Upper lobe of left lung (tissue), 6 donors: ENCODE measurements at regions not wholly inside any gene's neighbourhood (a gene's known extent, or its start where the extent isn't known, plus 50 kb on each side); places are given as distances from the start of the nearest gene placed in this dataset.

ENCODE experiments used
- ATAC-seq, 2 donors: fragments of 200-7000 bp; cut with Tn5 transposase; one replicate each; pipeline ENCODE4 v1.9.1; 2022; ENCODE audit warnings: mild to moderate bottlenecking in 2 of 2, moderate library complexity in 2 of 2; ENCODE audit not compliant: low FRiP score in 2 of 2
- DNase-seq, 2 donors: peaks; one replicate each; pipeline ENCODE4 v3.0.0-alpha.2; 2019 to 2020
- H3K27ac ChIP-seq, 4 donors: fragments of 200-600 bp; sonication (generic); one replicate each; pipeline ENCODE4 v1.5.1; 2016 to 2019
- H3K27me3 ChIP-seq, 4 donors: fragments of 200-600 bp; sonication (generic); one replicate each; pipeline ENCODE4 v1.5.1; 2017 to 2019
- H3K36me3 ChIP-seq, 4 donors: fragments of 200-600 bp; sonication (generic); one replicate each; pipeline ENCODE4 v1.5.1; 2016 to 2019
- H3K4me1 ChIP-seq, 4 donors: fragments of 200-600 bp; sonication (generic); one replicate each; pipeline ENCODE4 v1.5.1; 2018 to 2019
- H3K4me3 ChIP-seq, 4 donors: fragments of 200-600 bp; sonication (generic); one replicate each; pipeline ENCODE4 v1.5.1; 2017 to 2019; ENCODE audit warnings: mild to moderate bottlenecking in 2 of 4, moderate library complexity in 1 of 4
- H3K9me3 ChIP-seq, 4 donors: fragments of 200-600 bp; sonication (generic); one replicate each; pipeline ENCODE4 v1.5.1; 2018 to 2019
- EP300 ChIP-seq, 4 donors: sonication (generic); formaldehyde crosslinking; IDR thresholded peaks; one replicate each; pipeline ENCODE4 v1.5.1; 2017; ENCODE audit warnings: antibody characterized with exemption in 4 of 4, control low read depth in 2 of 4
- POLR2A ChIP-seq, 4 donors: fragments of 450-650 bp; IDR thresholded peaks; one replicate each; pipeline ENCODE4 v1.5.1; 2016 to 2017; ENCODE audit warnings: antibody characterized with exemption in 4 of 4, mild to moderate bottlenecking in 2 of 4
- POLR2AphosphoS5 ChIP-seq, 2 donors: sonication (generic); formaldehyde crosslinking; IDR thresholded peaks; one replicate each; pipeline ENCODE4 v1.5.1; 2017; ENCODE audit warnings: antibody characterized with exemption in 2 of 2
- WGBS, 2 donors: methylation state at CpG; one replicate each; pipeline ENCODE4 v1.1.5; 2017 to 2018; 5-methylcytosine and 5-hydroxymethylcytosine counted together
- TF ChIP-seq, protein P1 (sequence below), 6 experiments: fragments of 450-650 bp in 4 of 6; fragments of 200-600 bp in 2 of 6; sonication (generic) in 2 of 6; IDR thresholded peaks; one replicate each; pipeline ENCODE4 v1.5.1; 2016 to 2019; ENCODE audit warnings: antibody characterized with exemption in 6 of 6
- donor health status: DM: no; HTN: no; CAD: no; lungs with moderate emphysema.
- donor health status: DM: no; HTN: yes; CAD: no; lungs with severe emphysema.

DNA sequence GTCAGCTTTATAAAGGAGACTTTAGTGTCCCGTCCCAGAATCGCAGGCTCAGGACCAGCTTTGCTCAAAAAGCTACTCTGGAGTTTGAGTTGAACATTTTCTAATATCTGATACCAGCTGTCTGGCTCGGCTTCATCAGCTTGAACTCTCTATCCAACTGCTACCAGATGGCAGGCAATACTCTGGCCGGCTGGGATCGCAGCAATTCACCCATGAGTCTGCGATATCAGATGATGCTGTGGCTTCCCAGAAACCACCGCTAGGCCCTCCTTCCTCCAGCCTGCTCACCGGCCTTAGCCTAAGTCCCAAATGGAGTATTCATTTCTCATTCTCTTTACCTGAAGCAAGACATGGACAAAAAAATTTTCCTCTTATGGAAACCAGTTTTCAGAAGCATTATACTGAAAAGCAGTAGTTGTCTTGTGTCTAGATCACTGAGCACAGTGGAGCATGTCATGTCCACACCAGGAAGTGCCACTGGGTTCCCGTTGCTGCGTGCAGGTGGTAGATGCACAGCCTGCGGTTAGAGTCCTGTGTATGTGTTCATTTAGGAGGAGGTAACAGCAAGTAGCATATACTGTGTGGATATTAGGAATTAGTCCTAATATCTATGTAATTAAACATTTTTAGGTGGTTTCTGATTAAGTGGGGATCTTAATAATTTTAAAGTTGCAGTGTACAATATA is 162.0 kb upstream of the SOX11 start:
- Histone ChIP-seq H3K27me3 (no peaks in the 10 kb centered on the region), H3K4me1 (no peaks in the 10 kb centered on the region), H3K9me3 (no peaks in the 10 kb centered on the region), H3K4me3 (no peak overlapping the region), H3K36me3 (no peaks in the 10 kb centered on the region), H3K27ac (no peak overlapping the region)
- WGBS, 2 donors: 90 to 93% methylated on average over 11 of the region's 11 CpGs
- DNase-seq (no peak), ATAC-seq (no peak)
- no peak for TF ChIP-seq EP300 (IDR thresholded peaks at IDR 0.05)

DNA sequence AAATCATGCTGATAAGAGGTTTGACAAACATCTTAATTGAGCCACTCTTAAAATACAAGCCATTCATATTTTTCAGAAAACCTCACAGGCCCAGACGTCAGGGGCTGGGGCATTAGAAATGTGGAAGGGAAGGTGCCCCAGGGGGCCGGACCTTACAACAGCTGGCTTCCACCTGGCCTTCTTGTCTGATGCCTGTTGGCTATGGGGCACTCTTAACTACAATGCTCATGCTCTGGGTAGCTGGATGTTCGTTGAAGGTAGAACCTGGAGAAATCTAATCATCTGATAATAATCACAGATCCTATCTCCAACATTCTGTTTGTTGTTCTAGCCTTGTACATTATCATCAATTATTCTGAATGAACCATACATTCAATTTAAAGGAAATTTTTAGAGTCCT is 156.9 kb upstream of the SOX11 start:
- TF ChIP-seq POLR2A (IDR thresholded peaks at IDR 0.05) (no peak), POLR2AphosphoS5 (IDR thresholded peaks at IDR 0.05) (no peak), EP300 (IDR thresholded peaks at IDR 0.05) (no peak)
- TF ChIP-seq, protein P1, sequence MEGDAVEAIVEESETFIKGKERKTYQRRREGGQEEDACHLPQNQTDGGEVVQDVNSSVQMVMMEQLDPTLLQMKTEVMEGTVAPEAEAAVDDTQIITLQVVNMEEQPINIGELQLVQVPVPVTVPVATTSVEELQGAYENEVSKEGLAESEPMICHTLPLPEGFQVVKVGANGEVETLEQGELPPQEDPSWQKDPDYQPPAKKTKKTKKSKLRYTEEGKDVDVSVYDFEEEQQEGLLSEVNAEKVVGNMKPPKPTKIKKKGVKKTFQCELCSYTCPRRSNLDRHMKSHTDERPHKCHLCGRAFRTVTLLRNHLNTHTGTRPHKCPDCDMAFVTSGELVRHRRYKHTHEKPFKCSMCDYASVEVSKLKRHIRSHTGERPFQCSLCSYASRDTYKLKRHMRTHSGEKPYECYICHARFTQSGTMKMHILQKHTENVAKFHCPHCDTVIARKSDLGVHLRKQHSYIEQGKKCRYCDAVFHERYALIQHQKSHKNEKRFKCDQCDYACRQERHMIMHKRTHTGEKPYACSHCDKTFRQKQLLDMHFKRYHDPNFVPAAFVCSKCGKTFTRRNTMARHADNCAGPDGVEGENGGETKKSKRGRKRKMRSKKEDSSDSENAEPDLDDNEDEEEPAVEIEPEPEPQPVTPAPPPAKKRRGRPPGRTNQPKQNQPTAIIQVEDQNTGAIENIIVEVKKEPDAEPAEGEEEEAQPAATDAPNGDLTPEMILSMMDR (IDR thresholded peaks at IDR 0.05): no peak
- 62 to 76% methylated on average over 3 of the region's 3 CpGs for WGBS, 2 donors
- Histone ChIP-seq H3K9me3 (no peaks in the 10 kb centered on the region), H3K36me3 (no peaks in the 10 kb centered on the region), H3K4me1 (no peaks in the 10 kb centered on the region), H3K4me3 (no peak overlapping the region), H3K27ac (no peak overlapping the region), H3K27me3 (no peaks in the 10 kb centered on the region)
- ATAC-seq (no peak), DNase-seq (no peak)

DNA sequence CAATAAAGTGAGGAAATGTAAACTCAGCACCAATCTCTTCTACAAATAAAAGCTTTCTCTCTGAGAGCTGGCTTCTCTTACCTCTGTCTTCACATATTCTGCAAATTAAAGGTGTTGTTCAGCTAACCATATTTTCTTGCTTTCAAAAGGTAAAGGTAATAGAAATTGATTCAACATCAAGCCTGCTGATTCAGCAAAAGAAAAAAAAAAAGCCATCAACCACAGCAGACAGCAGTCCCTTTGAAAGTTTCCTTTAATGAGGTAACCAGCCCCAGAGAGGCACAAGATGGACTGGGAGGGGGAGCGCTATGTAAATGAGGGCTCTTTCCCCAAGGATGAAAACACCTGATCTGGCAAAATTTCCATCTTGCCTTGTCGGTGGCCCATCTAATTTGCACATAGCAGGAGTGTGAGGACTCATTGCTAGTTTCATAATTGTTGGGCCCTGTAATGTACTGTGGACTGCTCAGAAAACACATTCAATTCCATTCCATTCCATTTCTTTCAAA is 154.9 kb upstream of the SOX11 start:
- DNase-seq: no peak
- H3K4me1 ChIP-seq: no peaks in the 10 kb centered on the region
- ATAC-seq: no peak
- no peaks in the 10 kb centered on the region for H3K36me3 ChIP-seq
- no peak overlapping the region for H3K27ac ChIP-seq
- TF ChIP-seq, protein P1 (IDR thresholded peaks at IDR 0.05): no peak
- TF ChIP-seq POLR2AphosphoS5 (IDR thresholded peaks at IDR 0.05) (no peak), POLR2A (IDR thresholded peaks at IDR 0.05) (no peak), EP300 (IDR thresholded peaks at IDR 0.05) (no peak)
- no peak overlapping the region for H3K4me3 ChIP-seq
- no peaks in the 10 kb centered on the region for H3K9me3 ChIP-seq
- 84 to 94% methylated on average over 2 of the region's 2 CpGs for WGBS, 2 donors
- H3K27me3 ChIP-seq: no peaks in the 10 kb centered on the region

DNA sequence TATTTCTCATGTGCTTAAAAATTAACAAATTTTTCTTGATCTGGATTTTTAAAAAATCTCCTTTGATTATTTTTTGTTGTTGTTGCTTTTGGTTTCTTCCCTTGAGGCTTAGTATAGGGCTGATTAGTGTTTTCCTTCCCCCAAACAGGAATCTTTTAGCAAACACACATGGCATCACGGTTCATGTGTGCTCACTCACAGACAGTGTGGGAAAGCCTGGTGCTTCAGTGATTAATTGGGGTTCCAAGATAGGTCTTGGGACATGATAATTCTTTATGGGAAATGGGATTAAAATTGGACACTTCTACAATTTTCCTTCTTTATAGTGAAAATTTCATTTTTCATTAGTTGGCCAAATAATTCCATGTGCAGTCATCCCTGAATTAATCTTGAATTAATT is 153.9 kb upstream of the SOX11 start:
- Histone ChIP-seq H3K36me3 (no peaks in the 10 kb centered on the region), H3K9me3 (peaks cover 0 to under 1% (median 0%) of the 10 kb centered on the region in 4 donors), H3K4me1 (no peaks in the 10 kb centered on the region), H3K4me3 (no peak overlapping the region), H3K27me3 (no peaks in the 10 kb centered on the region), H3K27ac (no peak overlapping the region)
- no peak for ATAC-seq
- WGBS, 2 donors: 86 to 92% methylated on average over 1 of the region's 1 CpG
- no peak for TF ChIP-seq EP300 (IDR thresholded peaks at IDR 0.05)
- TF ChIP-seq, protein P1 (IDR thresholded peaks at IDR 0.05): no peak
- DNase-seq: no peak

DNA sequence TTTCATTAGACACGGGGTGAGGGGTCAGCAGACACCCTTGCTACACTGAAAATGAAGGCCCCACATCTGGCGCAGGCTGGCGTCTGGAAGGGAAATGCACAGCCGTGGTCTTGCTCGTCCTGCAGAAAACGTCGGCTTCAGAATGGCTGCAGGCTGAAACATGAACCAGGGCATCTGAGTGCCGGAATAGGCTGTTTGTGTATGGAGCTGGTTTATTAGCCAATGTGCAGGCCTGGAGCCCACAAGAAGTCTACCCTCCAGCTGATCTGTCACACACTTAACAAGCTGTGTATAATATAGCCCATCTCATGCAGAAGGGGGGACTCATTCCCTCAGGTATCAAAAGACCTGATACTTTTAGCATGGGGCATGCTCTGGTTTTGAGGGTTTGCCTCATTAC is 153.4 kb upstream of the SOX11 start:
- no peak for TF ChIP-seq EP300 (IDR thresholded peaks at IDR 0.05)
- TF ChIP-seq POLR2AphosphoS5 (IDR thresholded peaks at IDR 0.05): no peak
- TF ChIP-seq, protein P1 (IDR thresholded peaks at IDR 0.05): no peak
- TF ChIP-seq POLR2A (IDR thresholded peaks at IDR 0.05): no peak
- no peak for ATAC-seq
- no peak for DNase-seq
- 68 to 82% methylated on average over 8 of the region's 8 CpGs for WGBS, 2 donors
- Histone ChIP-seq H3K4me3 (no peak overlapping the region), H3K27me3 (no peaks in the 10 kb centered on the region), H3K27ac (no peak overlapping the region), H3K36me3 (no peaks in the 10 kb centered on the region), H3K9me3 (peaks cover 0 to 5% (median under 1%) of the 10 kb centered on the region in 4 donors), H3K4me1 (no peaks in the 10 kb centered on the region)
